CD14-positive monocyte (primary cell): ENCODE measurements at regions not wholly inside any gene's neighbourhood (a gene's known extent, or its start where the extent isn't known, plus 50 kb on each side); places are given as distances from the start of the nearest gene placed in this dataset.
A peak's percentile ranks its signal among the peaks of the same experiment; 100 is the strongest.

Experiments
- DNase-seq, 3 donors: peaks; one replicate each; pipeline ENCODE4 v3.0.0-alpha.2; 2011 to 2022
- H2AFZ ChIP-seq: 2 replicates; pipeline ENCODE4 v1.6.0; 2012; ENCODE audit warnings: mild to moderate bottlenecking, low read depth, low read length, inconsistent platforms; ENCODE audit not compliant: insufficient read depth, poor library complexity, severe bottlenecking
- H3K27ac ChIP-seq, 2 donors: 1 replicate in 1 of 2; 2 replicates in 1 of 2; pipeline ENCODE4 v1.5.1; 2012 to 2013; ENCODE audit warnings: low read length in 2 of 2, control low read depth in 1 of 2, inconsistent platforms in 1 of 2, low read depth in 1 of 2, mild to moderate bottlenecking in 1 of 2
- H3K27me3 ChIP-seq, 2 donors: one replicate each; pipeline versions ENCODE4 v1.6.0 to v1.6.1; 2011 to 2013; ENCODE audit warnings: low read length in 2 of 2; ENCODE audit not compliant: control insufficient read depth in 2 of 2, insufficient read depth in 2 of 2
- H3K36me3 ChIP-seq, 2 donors: replicated peaks in 1 of 2; 1 replicate in 1 of 2; 2 replicates in 1 of 2; pipeline versions ENCODE4 v1.5.1 to v1.6.1; 2012 to 2013; ENCODE audit warnings: low read length in 2 of 2, control low read depth in 1 of 2, inconsistent platforms in 1 of 2, mild to moderate bottlenecking in 1 of 2; ENCODE audit not compliant: insufficient read depth in 2 of 2, control insufficient read depth in 1 of 2
- H3K4me1 ChIP-seq, 2 donors: 1 replicate in 1 of 2; 2 replicates in 1 of 2; pipeline versions ENCODE4 v1.5.1 to v1.6.1; 2012 to 2013; ENCODE audit warnings: low read length in 2 of 2, control low read depth in 1 of 2, inconsistent platforms in 1 of 2, mild to moderate bottlenecking in 1 of 2, moderate library complexity in 1 of 2; ENCODE audit not compliant: insufficient read depth in 2 of 2, control insufficient read depth in 1 of 2
- H3K4me2 ChIP-seq: replicated peaks from 2 replicates; pipeline ENCODE3; 2012; ENCODE audit warnings: low read length, moderate library complexity, mild to moderate bottlenecking; ENCODE audit not compliant: poor library complexity, severe bottlenecking; ENCODE audit errors: extremely low read depth
- H3K4me3 ChIP-seq, 3 experiments: fragments of 200-600 bp in 1 of 3; sonication (generic) in 1 of 3; replicated peaks in 1 of 3; 1 replicate in 2 of 3; 2 replicates in 1 of 3; pipeline ENCODE4 v1.5.1; 2011 to 2013; ENCODE audit warnings: low read length in 3 of 3, mild to moderate bottlenecking in 3 of 3, control low read depth in 2 of 3, low read depth in 2 of 3, inconsistent platforms in 1 of 3, moderate library complexity in 1 of 3
- H3K79me2 ChIP-seq: 2 replicates; pipeline ENCODE4 v1.6.0; 2012; ENCODE audit warnings: mild to moderate bottlenecking, control low read depth, inconsistent platforms, low read length, moderate library complexity; ENCODE audit not compliant: insufficient read depth
- H3K9ac ChIP-seq: 2 replicates; pipeline ENCODE4 v1.6.0; 2017; ENCODE audit warnings: low read length, mild to moderate bottlenecking; ENCODE audit not compliant: insufficient read depth, poor library complexity, severe bottlenecking
- H3K9me3 ChIP-seq, 2 donors: replicated peaks in 1 of 2; 1 replicate in 1 of 2; 2 replicates in 1 of 2; pipeline versions ENCODE4 v1.5.1 to v1.6.1; 2012 to 2013; ENCODE audit warnings: low read length in 2 of 2, control low read depth in 1 of 2; ENCODE audit not compliant: control insufficient read depth in 1 of 2, insufficient read depth in 1 of 2
- H4K20me1 ChIP-seq: 2 replicates; pipeline ENCODE4 v1.6.0; 2012; ENCODE audit warnings: mild to moderate bottlenecking, low read length, control low read depth, moderate library complexity; ENCODE audit not compliant: insufficient read depth
- H3K27ac Mint-ChIP-seq, 7 donors: one replicate each; pipeline ENCODE4 v1.8.0; 2020; ENCODE audit warnings: mild to moderate bottlenecking in 7 of 7, mixed read lengths in 7 of 7, moderate library complexity in 6 of 7, inconsistent platforms in 2 of 7
- H3K27me3 Mint-ChIP-seq, 3 donors: one replicate each; pipeline ENCODE4 v1.8.0; 2021 to 2022; ENCODE audit warnings: low read depth in 3 of 3, mild to moderate bottlenecking in 3 of 3, mixed read lengths in 3 of 3, moderate library complexity in 3 of 3, inconsistent platforms in 1 of 3
- H3K36me3 Mint-ChIP-seq, 2 donors: one replicate each; pipeline ENCODE4 v1.8.0; 2020; ENCODE audit warnings: mixed read lengths in 2 of 2, inconsistent platforms in 1 of 2, mild to moderate bottlenecking in 1 of 2
- H3K4me1 Mint-ChIP-seq: one replicate; pipeline ENCODE4 v1.8.0; 2020; ENCODE audit warnings: mild to moderate bottlenecking, mixed read lengths
- H3K4me3 Mint-ChIP-seq, 2 donors: one replicate each; pipeline ENCODE4 v1.8.0; 2020; ENCODE audit warnings: mild to moderate bottlenecking in 2 of 2, mixed read lengths in 2 of 2, moderate library complexity in 1 of 2
- H3K9me3 Mint-ChIP-seq, 7 donors: one replicate each; pipeline ENCODE4 v1.8.0; 2020 to 2022; ENCODE audit warnings: mixed read lengths in 7 of 7, mild to moderate bottlenecking in 6 of 7, moderate library complexity in 6 of 7, inconsistent platforms in 2 of 7
- WGBS: methylation state at CpG from one replicate; pipeline ENCODE4 v1.1.5; 2013; ENCODE audit warnings: missing lambda C conversion rate; ENCODE audit not compliant: insufficient coverage; 5-methylcytosine and 5-hydroxymethylcytosine counted together
- intact Hi-C, 2 donors: fragments of 100-400 bp; cut with micrococcal nuclease; formaldehyde crosslinking; loops; one replicate each; pipeline versions ENCODE4 v1.15.0 to v1.15.1; 2023
- TF ChIP-seq, protein P1 (sequence below): fragments of 200-600 bp; IDR thresholded peaks from one replicate; pipeline ENCODE4 v1.8.0; 2022; ENCODE audit warnings: antibody characterized with exemption, mild to moderate bottlenecking

DNA sequence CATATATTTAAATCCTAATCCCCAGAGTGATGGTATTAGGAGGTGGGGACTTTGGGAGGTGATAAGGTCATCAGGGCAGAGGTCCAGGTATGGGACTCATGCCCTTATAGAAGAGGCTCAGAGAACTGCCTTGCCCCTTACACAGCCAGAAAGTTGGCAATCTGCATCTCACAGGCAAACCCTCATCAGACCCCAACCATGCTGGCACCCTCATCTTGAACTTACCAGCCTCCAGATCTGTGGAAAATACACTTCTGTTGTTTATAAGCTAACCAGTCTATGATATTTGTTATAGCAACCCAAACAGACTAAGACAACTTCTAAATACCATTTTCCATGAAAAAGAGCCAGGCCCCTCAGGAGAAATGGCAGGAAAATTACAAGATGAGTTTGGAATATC is 69.3 kb upstream of the PRDX6 start:
- H3K27me3 ChIP-seq: no peaks in the 10 kb centered on the region
- H2AFZ ChIP-seq: no peak overlapping the region
- peaks cover 55% of the 10 kb centered on the region for H3K4me1 Mint-ChIP-seq
- DNase-seq: no peak
- no peaks in the 10 kb centered on the region for H4K20me1 ChIP-seq
- H3K9me3 Mint-ChIP-seq: peaks cover 0 to 3% (median 0%) of the 10 kb centered on the region in 7 donors
- H3K9me3 ChIP-seq: no peaks in the 10 kb centered on the region
- H3K4me3 Mint-ChIP-seq: no peak overlapping the region
- peaks cover 46 to 54% of the 10 kb centered on the region in 2 donors for H3K4me1 ChIP-seq
- H3K4me2 ChIP-seq: no peak overlapping the region
- no peak overlapping the region for H3K9ac ChIP-seq
- no peak overlapping the region for H3K4me3 ChIP-seq
- no peak overlapping the region for H3K27ac Mint-ChIP-seq
- no peaks in the 10 kb centered on the region for H3K36me3 ChIP-seq
- H3K27ac ChIP-seq: no peak overlapping the region
- H3K79me2 ChIP-seq: no peaks in the 10 kb centered on the region
- H3K27me3 Mint-ChIP-seq: peaks cover 0 to 4% (median 0%) of the 10 kb centered on the region in 3 donors
- TF ChIP-seq, protein P1, sequence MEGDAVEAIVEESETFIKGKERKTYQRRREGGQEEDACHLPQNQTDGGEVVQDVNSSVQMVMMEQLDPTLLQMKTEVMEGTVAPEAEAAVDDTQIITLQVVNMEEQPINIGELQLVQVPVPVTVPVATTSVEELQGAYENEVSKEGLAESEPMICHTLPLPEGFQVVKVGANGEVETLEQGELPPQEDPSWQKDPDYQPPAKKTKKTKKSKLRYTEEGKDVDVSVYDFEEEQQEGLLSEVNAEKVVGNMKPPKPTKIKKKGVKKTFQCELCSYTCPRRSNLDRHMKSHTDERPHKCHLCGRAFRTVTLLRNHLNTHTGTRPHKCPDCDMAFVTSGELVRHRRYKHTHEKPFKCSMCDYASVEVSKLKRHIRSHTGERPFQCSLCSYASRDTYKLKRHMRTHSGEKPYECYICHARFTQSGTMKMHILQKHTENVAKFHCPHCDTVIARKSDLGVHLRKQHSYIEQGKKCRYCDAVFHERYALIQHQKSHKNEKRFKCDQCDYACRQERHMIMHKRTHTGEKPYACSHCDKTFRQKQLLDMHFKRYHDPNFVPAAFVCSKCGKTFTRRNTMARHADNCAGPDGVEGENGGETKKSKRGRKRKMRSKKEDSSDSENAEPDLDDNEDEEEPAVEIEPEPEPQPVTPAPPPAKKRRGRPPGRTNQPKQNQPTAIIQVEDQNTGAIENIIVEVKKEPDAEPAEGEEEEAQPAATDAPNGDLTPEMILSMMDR: no peak
- intact Hi-C loops: no loop called here
- H3K36me3 Mint-ChIP-seq: peaks cover 0 to 2% of the 10 kb centered on the region in 2 donors

DNA sequence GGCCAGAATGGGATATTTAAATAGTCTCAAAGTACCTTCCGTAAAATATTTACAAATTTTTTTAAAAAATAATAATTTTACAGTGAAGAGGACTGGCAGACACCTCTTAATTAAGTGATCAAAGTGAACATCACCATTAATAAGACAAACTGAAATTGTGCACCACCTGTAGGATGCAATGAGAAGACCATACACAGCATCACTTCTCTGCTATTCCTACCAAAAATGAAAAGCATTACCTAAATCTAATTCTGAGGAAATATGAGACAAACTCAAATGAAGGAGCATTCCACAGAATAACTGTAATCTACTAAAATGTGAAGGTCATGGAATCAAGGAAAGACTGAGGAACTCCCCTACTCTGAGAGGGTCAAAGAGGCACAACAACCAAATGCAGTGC is 68.2 kb upstream of the PRDX6 start:
- H3K27me3 Mint-ChIP-seq: peaks cover 0 to 4% (median 0%) of the 10 kb centered on the region in 3 donors
- WGBS: no CpG with 5 or more reads among the region's 1 CpG
- no peak for DNase-seq
- H3K27ac Mint-ChIP-seq: peak overlapping the region in 2 of 7 donors; percentile 3 to 16
- H3K4me2 ChIP-seq: no peak overlapping the region
- no peaks in the 10 kb centered on the region for H3K9me3 ChIP-seq
- no peaks in the 10 kb centered on the region for H3K27me3 ChIP-seq
- no peak overlapping the region for H3K9ac ChIP-seq
- TF ChIP-seq, protein P1: no peak
- H4K20me1 ChIP-seq: no peaks in the 10 kb centered on the region
- no peak overlapping the region for H3K27ac ChIP-seq
- H3K79me2 ChIP-seq: no peaks in the 10 kb centered on the region
- intact Hi-C loops: no loop called here
- no peak overlapping the region for H3K4me3 Mint-ChIP-seq
- no peaks in the 10 kb centered on the region for H3K36me3 ChIP-seq
- no peak overlapping the region for H3K4me3 ChIP-seq
- peaks cover 0 to 2% of the 10 kb centered on the region in 2 donors for H3K36me3 Mint-ChIP-seq
- H2AFZ ChIP-seq: no peak overlapping the region
- H3K4me1 ChIP-seq: peaks cover 57 to 65% of the 10 kb centered on the region in 2 donors
- peaks cover 0 to 3% (median 0%) of the 10 kb centered on the region in 7 donors for H3K9me3 Mint-ChIP-seq
- H3K4me1 Mint-ChIP-seq: peaks cover 66% of the 10 kb centered on the region
